ENCODE measurements at regions not wholly inside any gene's neighbourhood (a gene's known extent, or its start where the extent isn't known, plus 50 kb on each side); places are given as distances from the start of the nearest gene placed in this dataset.

GRCh38 chr4:43968011-43968410, 480.6 kb downstream of the KCTD8 start:
- TF ChIP-seq EP300 (IDR thresholded peaks at IDR 0.05) (no peak), CTCF (IDR thresholded peaks at IDR 0.05) (no peak), POLR2A (IDR thresholded peaks at IDR 0.05) (no peak)
- intact Hi-C loops (cut with DNase I): no loop called here
- H3K27me3 ChIP-seq: no peaks in the 10 kb centered on the region
- H3K9me3 ChIP-seq: no peaks in the 10 kb centered on the region
- 98 to 99% (median 98%) methylated on average over 9 of the region's 9 CpGs for WGBS, 3 donors
- H3K4me3 ChIP-seq: no peak overlapping the region
- H3K27ac ChIP-seq: no peak overlapping the region
- DNase-seq: no peak
- no peaks in the 10 kb centered on the region for H3K36me3 ChIP-seq
- H3K4me1 ChIP-seq (ENCODE audit: insufficient read depth): no peaks in the 10 kb centered on the region

DNA sequence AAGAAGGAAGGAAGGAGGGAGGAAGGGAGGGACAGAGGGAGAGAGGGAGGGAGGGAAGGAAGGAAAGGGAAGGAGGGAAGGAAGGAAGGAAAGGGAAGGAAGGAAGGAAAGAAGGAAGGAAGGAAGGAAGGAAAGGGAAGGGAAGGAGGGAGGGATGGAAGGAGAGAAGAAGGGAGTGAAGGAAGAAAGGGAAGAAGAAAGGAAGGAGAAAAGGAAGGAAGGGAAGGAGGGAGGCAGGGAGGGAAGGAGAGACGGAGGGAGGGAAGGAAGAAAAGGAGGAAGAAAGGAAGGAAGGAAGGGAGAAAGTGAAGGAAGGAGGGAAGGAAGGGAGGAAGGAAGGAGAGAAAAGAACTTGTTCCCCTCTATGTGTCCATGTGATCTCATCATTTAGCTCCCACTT, 465.0 kb downstream of the KCTD8 start:
- no peaks in the 10 kb centered on the region for H3K4me1 ChIP-seq (ENCODE audit: insufficient read depth)
- H3K27ac ChIP-seq: no peak overlapping the region
- H3K9me3 ChIP-seq: no peaks in the 10 kb centered on the region
- intact Hi-C loops (cut with DNase I): no loop called here
- H3K4me3 ChIP-seq: no peak overlapping the region
- H3K27me3 ChIP-seq: no peaks in the 10 kb centered on the region
- 85 to 95% (median 95%) methylated on average over 1 of the region's 1 CpG for WGBS, 3 donors
- no peaks in the 10 kb centered on the region for H3K36me3 ChIP-seq
- no peak for DNase-seq
- no peak for TF ChIP-seq EP300 (IDR thresholded peaks at IDR 0.05)
- no peak for TF ChIP-seq CTCF (IDR thresholded peaks at IDR 0.05)
- TF ChIP-seq POLR2A (IDR thresholded peaks at IDR 0.05): no peak

DNA sequence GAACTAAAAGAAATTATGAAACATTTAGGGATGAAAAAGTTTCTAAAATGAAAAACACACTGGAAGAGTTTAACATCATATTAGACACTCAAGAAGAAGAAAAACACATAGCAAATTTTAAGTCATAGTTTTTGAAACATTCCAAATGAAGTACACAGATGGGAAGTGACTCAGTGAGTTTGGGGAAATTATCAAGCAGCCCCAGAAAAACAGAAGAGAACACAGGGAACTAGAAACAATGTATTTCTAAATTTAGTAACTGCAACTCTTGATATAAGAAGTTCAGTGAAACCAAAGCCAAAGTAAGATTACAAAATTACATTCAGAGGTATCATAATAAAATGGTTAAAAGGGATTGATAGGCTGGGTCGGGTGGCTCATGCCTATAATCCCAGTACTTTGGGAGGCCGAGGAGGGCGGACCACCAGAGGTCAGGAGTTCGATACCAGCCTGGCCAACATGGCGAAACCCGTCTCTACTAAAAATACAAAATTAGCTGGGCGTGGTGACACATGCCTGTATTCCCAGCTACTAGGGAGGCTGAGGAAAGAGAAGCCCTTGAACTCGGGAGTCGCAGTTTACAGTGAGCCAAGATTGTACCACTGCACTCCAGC, 461.2 kb downstream of the KCTD8 start:
- H3K4me3 ChIP-seq: no peak overlapping the region
- H3K9me3 ChIP-seq: no peaks in the 10 kb centered on the region
- no peak for DNase-seq
- H3K27me3 ChIP-seq: no peaks in the 10 kb centered on the region
- TF ChIP-seq EP300 (IDR thresholded peaks at IDR 0.05): no peak
- TF ChIP-seq CTCF (IDR thresholded peaks at IDR 0.05): no peak
- no peak for TF ChIP-seq POLR2A (IDR thresholded peaks at IDR 0.05)
- H3K36me3 ChIP-seq: no peaks in the 10 kb centered on the region
- intact Hi-C loops (cut with DNase I): no loop called here
- 92 to 95% (median 94%) methylated on average over 9 of the region's 9 CpGs for WGBS, 3 donors
- H3K27ac ChIP-seq: no peak overlapping the region
- peaks cover 2% of the 10 kb centered on the region for H3K4me1 ChIP-seq (ENCODE audit: insufficient read depth)

- no peaks in the 10 kb centered on the region for H3K9me3 ChIP-seq
- 32 to 44% (median 43%) methylated on average over 7 of the region's 7 CpGs for WGBS, 3 donors
Measured at GRCh38 chr4:43990551-43990950, 458.1 kb downstream of the KCTD8 start.

More at GRCh38 chr4:43990551-43990950, 458.1 kb downstream of the KCTD8 start:
- DNase-seq: no peak
- H3K27me3 ChIP-seq: no peaks in the 10 kb centered on the region
- H3K27ac ChIP-seq: no peak overlapping the region
- H3K4me3 ChIP-seq: no peak overlapping the region
- H3K36me3 ChIP-seq: no peaks in the 10 kb centered on the region
- peaks cover 2% of the 10 kb centered on the region for H3K4me1 ChIP-seq (ENCODE audit: insufficient read depth)
- intact Hi-C loops (cut with DNase I): no loop called here
- TF ChIP-seq CTCF (IDR thresholded peaks at IDR 0.05) (no peak), POLR2A (IDR thresholded peaks at IDR 0.05) (no peak)
